C4-2B (cell line): ENCODE measurements at regions not wholly inside any gene's neighbourhood (a gene's known extent, or its start where the extent isn't known, plus 50 kb on each side); places are given as distances from the start of the nearest gene placed in this dataset.
A peak's percentile ranks its signal among the peaks of the same experiment; 100 is the strongest.

Source experiments
- H3K27ac ChIP-seq: fragments of 450-650 bp; 2 replicates; pipeline ENCODE4 v1.5.1; 2017
- ZFX ChIP-seq: fragments of 450-650 bp; IDR thresholded peaks from 2 replicates; pipeline ENCODE4 v1.6.1; 2017
- TF ChIP-seq, protein P1 (sequence below): fragments of 450-650 bp; conservative IDR thresholded peaks from 2 replicates; pipeline ENCODE4 v1.5.1; 2017; ENCODE audit warnings: mild to moderate bottlenecking

GRCh38 chr6:102623201-102623600, 1229.7 kb downstream of the GRIK2 start:
- TF ChIP-seq, protein P1, sequence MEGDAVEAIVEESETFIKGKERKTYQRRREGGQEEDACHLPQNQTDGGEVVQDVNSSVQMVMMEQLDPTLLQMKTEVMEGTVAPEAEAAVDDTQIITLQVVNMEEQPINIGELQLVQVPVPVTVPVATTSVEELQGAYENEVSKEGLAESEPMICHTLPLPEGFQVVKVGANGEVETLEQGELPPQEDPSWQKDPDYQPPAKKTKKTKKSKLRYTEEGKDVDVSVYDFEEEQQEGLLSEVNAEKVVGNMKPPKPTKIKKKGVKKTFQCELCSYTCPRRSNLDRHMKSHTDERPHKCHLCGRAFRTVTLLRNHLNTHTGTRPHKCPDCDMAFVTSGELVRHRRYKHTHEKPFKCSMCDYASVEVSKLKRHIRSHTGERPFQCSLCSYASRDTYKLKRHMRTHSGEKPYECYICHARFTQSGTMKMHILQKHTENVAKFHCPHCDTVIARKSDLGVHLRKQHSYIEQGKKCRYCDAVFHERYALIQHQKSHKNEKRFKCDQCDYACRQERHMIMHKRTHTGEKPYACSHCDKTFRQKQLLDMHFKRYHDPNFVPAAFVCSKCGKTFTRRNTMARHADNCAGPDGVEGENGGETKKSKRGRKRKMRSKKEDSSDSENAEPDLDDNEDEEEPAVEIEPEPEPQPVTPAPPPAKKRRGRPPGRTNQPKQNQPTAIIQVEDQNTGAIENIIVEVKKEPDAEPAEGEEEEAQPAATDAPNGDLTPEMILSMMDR = no peak
- no peak for TF ChIP-seq ZFX
- no peak overlapping the region for H3K27ac ChIP-seq

DNA sequence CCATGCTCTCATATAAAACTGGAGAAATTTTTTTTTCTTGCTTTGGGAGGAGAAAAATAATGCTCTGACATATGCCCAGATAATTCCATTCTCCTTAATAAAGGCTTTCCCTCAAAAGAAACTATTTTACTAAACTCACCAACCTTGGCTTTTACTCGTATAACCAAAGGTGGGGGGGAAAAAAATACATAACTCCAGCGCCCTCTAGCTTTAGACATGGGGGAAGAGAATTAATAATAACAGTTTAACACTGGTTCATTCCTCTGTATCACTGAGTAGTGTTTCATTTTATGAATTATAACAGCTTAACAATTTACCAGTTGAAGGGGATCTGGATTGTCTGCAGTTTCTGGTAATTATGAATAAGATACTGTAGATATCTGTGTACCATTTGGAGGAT, 1226.1 kb downstream of the GRIK2 start:
- TF ChIP-seq, protein P1 = peak; percentile 73
- TF ChIP-seq ZFX = no peak
- H3K27ac ChIP-seq = no peak overlapping the region

GRCh38 chr6:102582569-102582968, 1189.1 kb downstream of the GRIK2 start:
- TF ChIP-seq, protein P1 = no peak
- TF ChIP-seq ZFX = no peak

DNA sequence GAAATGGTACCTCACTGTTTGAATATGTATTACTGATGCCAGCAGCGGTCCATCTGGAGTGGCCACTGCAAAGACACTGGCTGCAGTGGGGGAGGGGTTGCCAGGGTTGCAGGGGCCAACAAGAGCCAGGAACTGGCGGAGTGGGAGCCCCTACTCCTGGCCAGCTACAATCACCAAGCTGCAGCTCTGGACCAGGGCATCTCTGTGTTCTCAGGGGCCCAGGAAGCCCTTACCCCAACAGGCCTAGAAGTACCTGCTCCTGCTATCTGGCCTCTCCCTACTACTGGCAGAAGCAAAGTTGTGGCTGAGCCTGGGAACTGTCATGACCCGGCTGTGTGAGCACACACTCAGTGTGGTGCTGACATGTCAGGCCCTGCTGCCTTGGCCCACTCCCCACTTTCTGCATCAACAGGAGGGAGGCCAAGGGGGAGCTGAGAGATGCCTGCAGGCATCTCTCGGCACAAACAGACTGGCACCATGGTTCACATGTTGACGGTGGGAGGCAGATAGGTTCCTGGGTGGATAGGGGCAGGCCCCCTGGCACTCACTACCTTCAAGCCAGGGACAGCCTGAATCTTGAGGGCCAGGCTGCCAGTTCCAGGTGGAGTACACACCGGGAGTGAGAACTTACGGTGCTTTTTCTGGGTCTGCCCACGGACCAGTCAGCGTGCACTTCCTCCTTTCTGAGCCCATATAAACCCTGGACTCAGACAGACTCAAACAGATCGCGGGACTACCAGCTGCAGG, 1188.0 kb downstream of the GRIK2 start:
- TF ChIP-seq, protein P1 = no peak
- TF ChIP-seq ZFX = no peak
- H3K27ac ChIP-seq = no peak overlapping the region

More at GRCh38 chr6:102582569-102582968, 1189.1 kb downstream of the GRIK2 start:
- no peak overlapping the region for H3K27ac ChIP-seq

- TF ChIP-seq, protein P1 = no peak
- TF ChIP-seq ZFX = no peak
- H3K27ac ChIP-seq = no peak overlapping the region
Observed at GRCh38 chr6:102571236-102571908, 1177.9 kb downstream of the GRIK2 start.

DNA sequence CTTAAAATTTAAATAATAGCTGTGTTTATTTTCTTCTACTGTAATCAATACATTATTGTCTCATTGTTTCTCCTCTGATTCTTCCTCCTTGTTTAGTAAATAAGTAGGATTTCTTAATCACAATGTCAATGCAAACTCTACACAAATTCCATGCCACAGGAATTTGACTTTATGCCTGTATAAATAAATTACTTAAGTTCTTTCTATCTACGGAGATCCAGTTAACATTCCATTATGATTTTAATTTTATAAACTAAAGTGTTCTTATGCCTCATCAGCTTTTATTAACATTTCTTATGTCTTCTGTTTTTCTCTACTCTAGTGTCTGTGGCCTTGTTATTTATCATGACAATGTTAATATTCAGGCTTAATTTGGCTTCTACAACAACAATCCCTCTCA, 1169.2 kb downstream of the GRIK2 start:
- no peak for TF ChIP-seq ZFX
- TF ChIP-seq, protein P1 = no peak
- no peak overlapping the region for H3K27ac ChIP-seq

DNA sequence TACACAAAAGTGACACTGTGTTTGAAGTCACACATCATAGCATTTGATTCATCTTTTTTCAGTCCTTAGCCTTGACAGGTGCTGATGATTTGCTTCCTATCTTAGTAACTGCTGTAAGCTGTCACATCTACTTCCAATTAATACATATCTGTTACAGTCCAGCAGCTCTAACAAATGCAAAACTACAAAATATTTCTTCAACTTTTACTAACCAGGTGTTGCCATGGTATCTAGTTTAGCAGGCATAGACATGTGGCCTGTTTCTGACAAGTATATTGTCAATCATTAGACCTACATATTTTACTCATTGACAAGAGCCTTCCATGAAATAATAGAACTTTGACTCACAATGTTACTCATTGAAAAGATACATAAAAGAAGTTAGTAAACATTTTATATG, 1159.7 kb downstream of the GRIK2 start:
- TF ChIP-seq ZFX = no peak
- TF ChIP-seq, protein P1 = no peak
- no peak overlapping the region for H3K27ac ChIP-seq
